Bone marrow (tissue), 2 donors: ENCODE measurements at regions not wholly inside any gene's neighbourhood (a gene's known extent, or its start where the extent isn't known, plus 50 kb on each side); places are given as distances from the start of the nearest gene placed in this dataset.

Experiments used
- DNase-seq, 2 donors: peaks; one replicate each; lab custom pipeline; 2025; lab: John Stamatoyannopoulos, UW

GRCh38 chr14:104342435-104343293 is 204.3 kb downstream of the KIF26A start:
- no peak for DNase-seq

- DNase-seq: no peak
Observed at GRCh38 chr14:104343294-104343625, 204.9 kb downstream of the KIF26A start.

- no peak for DNase-seq
Observed at GRCh38 chr14:104343690-104344640, 205.6 kb downstream of the KIF26A start.

GRCh38 chr14:104344818-104345620 is 206.6 kb downstream of the KIF26A start:
- no peak for DNase-seq

- DNase-seq: no peak
Observed at GRCh38 chr14:104345621-104346462, 207.5 kb downstream of the KIF26A start.

- no peak for DNase-seq
Observed at GRCh38 chr14:104346608-104347007, 208.2 kb downstream of the KIF26A start.

- DNase-seq: no peak
Observed at GRCh38 chr14:104348741-104349140, 210.4 kb downstream of the KIF26A start.

- DNase-seq: no peak
Observed at GRCh38 chr14:104349950-104350349, 211.6 kb downstream of the KIF26A start.

- DNase-seq: no peak
Observed at GRCh38 chr14:104350463-104351185, 212.2 kb downstream of the KIF26A start.

GRCh38 chr14:104351849-104352492 is 213.6 kb downstream of the KIF26A start:
- no peak for DNase-seq

GRCh38 chr14:104352493-104353220 is 214.3 kb downstream of the KIF26A start:
- DNase-seq: no peak

- DNase-seq: no peak
Observed at GRCh38 chr14:104353221-104353920, 215.0 kb downstream of the KIF26A start.

- no peak for DNase-seq
Observed at GRCh38 chr14:104353921-104354701, 215.7 kb downstream of the KIF26A start.

GRCh38 chr14:104355101-104356019 is 217.0 kb downstream of the KIF26A start:
- DNase-seq: no peak

- DNase-seq: no peak
Observed at GRCh38 chr14:104356020-104356737, 217.8 kb downstream of the KIF26A start.
